ENCODE measurements at regions not wholly inside any gene's neighbourhood (a gene's known extent, or its start where the extent isn't known, plus 50 kb on each side); places are given as distances from the start of the nearest gene placed in this dataset.

DNA sequence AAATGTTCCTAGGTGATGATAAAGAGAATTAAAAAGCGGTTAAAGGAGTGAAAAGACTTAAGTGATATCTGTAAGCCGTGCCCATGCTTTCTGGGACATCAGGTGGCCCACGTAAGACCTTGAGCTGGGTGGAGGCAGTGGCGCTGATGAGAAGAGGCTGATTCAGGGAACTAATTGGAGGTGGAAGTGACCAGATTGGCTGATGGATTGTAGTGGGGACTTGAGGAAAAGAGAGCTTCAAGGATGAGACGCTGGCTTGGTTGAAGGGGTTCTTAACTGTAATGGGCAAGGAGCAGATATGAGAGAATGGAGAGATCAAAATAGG is 69.1 kb upstream of the EP300 start:
- TF ChIP-seq, protein P1, sequence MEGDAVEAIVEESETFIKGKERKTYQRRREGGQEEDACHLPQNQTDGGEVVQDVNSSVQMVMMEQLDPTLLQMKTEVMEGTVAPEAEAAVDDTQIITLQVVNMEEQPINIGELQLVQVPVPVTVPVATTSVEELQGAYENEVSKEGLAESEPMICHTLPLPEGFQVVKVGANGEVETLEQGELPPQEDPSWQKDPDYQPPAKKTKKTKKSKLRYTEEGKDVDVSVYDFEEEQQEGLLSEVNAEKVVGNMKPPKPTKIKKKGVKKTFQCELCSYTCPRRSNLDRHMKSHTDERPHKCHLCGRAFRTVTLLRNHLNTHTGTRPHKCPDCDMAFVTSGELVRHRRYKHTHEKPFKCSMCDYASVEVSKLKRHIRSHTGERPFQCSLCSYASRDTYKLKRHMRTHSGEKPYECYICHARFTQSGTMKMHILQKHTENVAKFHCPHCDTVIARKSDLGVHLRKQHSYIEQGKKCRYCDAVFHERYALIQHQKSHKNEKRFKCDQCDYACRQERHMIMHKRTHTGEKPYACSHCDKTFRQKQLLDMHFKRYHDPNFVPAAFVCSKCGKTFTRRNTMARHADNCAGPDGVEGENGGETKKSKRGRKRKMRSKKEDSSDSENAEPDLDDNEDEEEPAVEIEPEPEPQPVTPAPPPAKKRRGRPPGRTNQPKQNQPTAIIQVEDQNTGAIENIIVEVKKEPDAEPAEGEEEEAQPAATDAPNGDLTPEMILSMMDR (IDR thresholded peaks at IDR 0.05; ENCODE audit: unreplicated experiment): no peak
- intact Hi-C loops (cut with micrococcal nuclease; ENCODE audit: unreplicated experiment): loop anchor here (5.0 kb wide), 1 partner anchor 69 kb away; the partner anchor contains the start of gene EP300

DNA sequence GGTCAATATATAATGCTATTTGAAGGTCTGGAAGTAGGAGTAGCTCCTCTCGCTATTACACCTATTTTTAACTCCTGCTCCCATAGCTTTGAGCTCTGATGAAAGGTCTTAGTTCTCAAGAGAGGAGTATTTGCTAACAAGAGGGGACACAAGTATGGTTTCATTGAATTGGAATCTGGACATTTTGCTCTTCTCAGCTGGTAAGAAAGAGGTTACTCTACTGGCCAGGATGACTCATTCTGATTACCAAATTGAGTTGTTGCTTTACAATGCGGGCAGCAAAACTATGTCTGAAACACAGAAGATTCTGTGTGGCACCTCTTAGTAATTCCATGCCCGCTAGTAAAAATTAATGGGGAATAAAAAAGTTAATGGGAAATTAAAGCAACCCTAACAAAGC is 63.6 kb upstream of the EP300 start:
- H3K9me3 Mint-ChIP-seq (ENCODE audit: low read depth, unreplicated experiment): no peaks in the 10 kb centered on the region
- H3K4me3 Mint-ChIP-seq (ENCODE audit: low read depth, unreplicated experiment): no peak overlapping the region
- TF ChIP-seq, protein P1 (IDR thresholded peaks at IDR 0.05; ENCODE audit: unreplicated experiment): no peak
- no TSS peak for BruUV-seq (replicated peaks)
- H3K4me1 Mint-ChIP-seq (ENCODE audit: low read depth, unreplicated experiment): peaks cover 13% of the 10 kb centered on the region
- no peaks in the 10 kb centered on the region for H3K27me3 Mint-ChIP-seq (ENCODE audit: unreplicated experiment)
- no peaks in the 10 kb centered on the region for H3K36me3 Mint-ChIP-seq (ENCODE audit: insufficient read depth, unreplicated experiment)
- no peak for DNase-seq
- CTCF ChIA-PET: interaction anchor here (0.6 to 1.3 kb wide), 3 partner anchors 14 to 1531 kb away, joined by 4 read pairs; no protein-coding TSS in a partner anchor
- intact Hi-C loops (cut with micrococcal nuclease; ENCODE audit: unreplicated experiment): no loop called here
- no peak overlapping the region for H3K27ac Mint-ChIP-seq (ENCODE audit: unreplicated experiment)

More for the DNA sequence above, 69.1 kb upstream of the EP300 start:
- Mint-ChIP-seq H3K36me3 (ENCODE audit: insufficient read depth, unreplicated experiment) (peaks cover 36% of the 10 kb centered on the region), H3K27me3 (ENCODE audit: unreplicated experiment) (no peaks in the 10 kb centered on the region), H3K9me3 (ENCODE audit: low read depth, unreplicated experiment) (no peaks in the 10 kb centered on the region), H3K27ac (ENCODE audit: unreplicated experiment) (peak overlapping the region; percentile 95), H3K4me3 (ENCODE audit: low read depth, unreplicated experiment) (no peak overlapping the region), H3K4me1 (ENCODE audit: low read depth, unreplicated experiment) (peaks cover 19% of the 10 kb centered on the region)
- DNase-seq: no peak
- BruUV-seq (replicated peaks): no TSS peak
- CTCF ChIA-PET: interaction anchor here (0.7 kb wide), 2 partner anchors 13 to 20 kb away, joined by 3 read pairs; no protein-coding TSS in a partner anchor

DNA sequence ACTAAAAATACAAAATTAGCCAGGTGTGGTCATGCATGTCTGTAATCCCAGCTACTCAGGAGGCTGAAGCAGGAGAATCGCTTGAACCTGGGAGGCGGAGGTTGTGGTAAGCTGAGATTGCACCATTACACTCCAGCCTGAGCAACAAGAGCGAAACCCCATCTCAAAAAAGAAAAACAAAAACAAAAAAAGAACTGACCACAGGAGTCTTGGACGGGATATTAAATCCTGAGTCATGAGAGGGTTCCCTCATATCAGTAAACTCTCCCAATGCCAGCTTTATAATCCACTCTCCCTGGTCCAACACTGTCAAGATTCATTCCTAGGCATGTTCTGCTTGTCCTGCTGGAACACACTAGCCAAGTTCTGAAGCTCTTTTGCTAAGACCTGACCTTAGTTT is 61.5 kb upstream of the EP300 start:
- no peak for DNase-seq
- intact Hi-C loops (cut with micrococcal nuclease; ENCODE audit: unreplicated experiment): no loop called here
- Mint-ChIP-seq H3K27me3 (ENCODE audit: unreplicated experiment) (peaks cover 14% of the 10 kb centered on the region), H3K4me3 (ENCODE audit: low read depth, unreplicated experiment) (no peak overlapping the region), H3K4me1 (ENCODE audit: low read depth, unreplicated experiment) (peaks cover 13% of the 10 kb centered on the region), H3K36me3 (ENCODE audit: insufficient read depth, unreplicated experiment) (no peaks in the 10 kb centered on the region), H3K9me3 (ENCODE audit: low read depth, unreplicated experiment) (no peaks in the 10 kb centered on the region), H3K27ac (ENCODE audit: unreplicated experiment) (no peak overlapping the region)
- no TSS peak for BruUV-seq (replicated peaks)
- TF ChIP-seq, protein P1 (IDR thresholded peaks at IDR 0.05; ENCODE audit: unreplicated experiment): no peak
- CTCF ChIA-PET: interaction anchor here (0.6 to 0.8 kb wide), 4 partner anchors 13 to 218 kb away, joined by 3 to 6 read pairs (median 4); no protein-coding TSS in a partner anchor

DNA sequence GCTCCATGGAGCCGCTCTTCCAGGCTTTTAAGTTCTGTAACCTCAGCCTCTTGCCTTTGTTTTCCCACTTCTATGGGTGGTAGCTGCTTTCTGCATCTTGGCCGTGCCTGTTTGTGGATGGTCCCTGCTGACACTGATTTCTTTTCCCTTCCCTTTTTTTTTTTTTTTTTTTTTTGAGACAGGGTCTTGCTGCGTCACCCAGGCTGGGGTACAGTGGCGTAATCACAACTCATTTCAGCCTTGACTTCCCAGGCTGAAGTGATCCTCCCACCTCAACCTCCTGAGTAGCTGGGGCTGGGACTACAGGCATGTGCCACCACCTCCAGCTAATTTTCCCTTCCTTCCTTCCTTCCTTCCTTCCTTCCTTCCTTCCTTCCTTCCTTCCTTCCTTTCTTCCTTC is 57.7 kb upstream of the EP300 start:
- no peaks in the 10 kb centered on the region for H3K9me3 Mint-ChIP-seq (ENCODE audit: low read depth, unreplicated experiment)
- DNase-seq: no peak
- no TSS peak for BruUV-seq (replicated peaks)
- CTCF ChIA-PET: interaction anchor here (0.7 kb wide), 1 partner anchor 12 kb away, joined by 3 read pairs; no protein-coding TSS in a partner anchor
- no peaks in the 10 kb centered on the region for H3K36me3 Mint-ChIP-seq (ENCODE audit: insufficient read depth, unreplicated experiment)
- H3K4me1 Mint-ChIP-seq (ENCODE audit: low read depth, unreplicated experiment): no peaks in the 10 kb centered on the region
- TF ChIP-seq, protein P1 (IDR thresholded peaks at IDR 0.05; ENCODE audit: unreplicated experiment): no peak
- intact Hi-C loops (cut with micrococcal nuclease; ENCODE audit: unreplicated experiment): no loop called here
- peaks cover 36% of the 10 kb centered on the region for H3K27me3 Mint-ChIP-seq (ENCODE audit: unreplicated experiment)
- H3K4me3 Mint-ChIP-seq (ENCODE audit: low read depth, unreplicated experiment): no peak overlapping the region
- peak overlapping the region; percentile 9 for H3K27ac Mint-ChIP-seq (ENCODE audit: unreplicated experiment)

Measured in Calu3 (cell line).